ENCODE measurements at regions not wholly inside any gene's neighbourhood (a gene's known extent, or its start where the extent isn't known, plus 50 kb on each side); places are given as distances from the start of the nearest gene placed in this dataset.

GRCh38 chr2:103235283-103235682 lies 473.5 kb downstream of the TMEM182 start:
- Mint-ChIP-seq H3K9me3 (peaks cover 0 to 4% of the 10 kb centered on the region in 2 donors), H3K36me3 (peaks cover 6% of the 10 kb centered on the region), H3K27ac (no peak overlapping the region), H3K27me3 (ENCODE audit: low read depth in 2 of 2) (no peaks in the 10 kb centered on the region), H3K4me3 (no peak overlapping the region), H3K4me1 (no peaks in the 10 kb centered on the region)
- DNase-seq (no peak), ATAC-seq (no peak)
- intact Hi-C loops (cut with micrococcal nuclease): no loop called here
- TF ChIP-seq, protein P1, sequence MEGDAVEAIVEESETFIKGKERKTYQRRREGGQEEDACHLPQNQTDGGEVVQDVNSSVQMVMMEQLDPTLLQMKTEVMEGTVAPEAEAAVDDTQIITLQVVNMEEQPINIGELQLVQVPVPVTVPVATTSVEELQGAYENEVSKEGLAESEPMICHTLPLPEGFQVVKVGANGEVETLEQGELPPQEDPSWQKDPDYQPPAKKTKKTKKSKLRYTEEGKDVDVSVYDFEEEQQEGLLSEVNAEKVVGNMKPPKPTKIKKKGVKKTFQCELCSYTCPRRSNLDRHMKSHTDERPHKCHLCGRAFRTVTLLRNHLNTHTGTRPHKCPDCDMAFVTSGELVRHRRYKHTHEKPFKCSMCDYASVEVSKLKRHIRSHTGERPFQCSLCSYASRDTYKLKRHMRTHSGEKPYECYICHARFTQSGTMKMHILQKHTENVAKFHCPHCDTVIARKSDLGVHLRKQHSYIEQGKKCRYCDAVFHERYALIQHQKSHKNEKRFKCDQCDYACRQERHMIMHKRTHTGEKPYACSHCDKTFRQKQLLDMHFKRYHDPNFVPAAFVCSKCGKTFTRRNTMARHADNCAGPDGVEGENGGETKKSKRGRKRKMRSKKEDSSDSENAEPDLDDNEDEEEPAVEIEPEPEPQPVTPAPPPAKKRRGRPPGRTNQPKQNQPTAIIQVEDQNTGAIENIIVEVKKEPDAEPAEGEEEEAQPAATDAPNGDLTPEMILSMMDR (IDR thresholded peaks at IDR 0.05): no peak
- no peak overlapping the region for H3K4me3 ChIP-seq (ENCODE audit: low read length)
- H3K27ac ChIP-seq (ENCODE audit: low read length): no peak overlapping the region
- H3K27me3 ChIP-seq (ENCODE audit: control insufficient read depth, insufficient read depth, low read length): no peaks in the 10 kb centered on the region
- H3K36me3 ChIP-seq (ENCODE audit: control insufficient read depth, insufficient read depth, low read length): no peaks in the 10 kb centered on the region
- no peaks in the 10 kb centered on the region for H3K4me1 ChIP-seq (ENCODE audit: control insufficient read depth, insufficient read depth, low read length)
- no CpG with 5 or more reads among the region's 1 CpG for WGBS (ENCODE audit: insufficient coverage)
- H3K9me3 ChIP-seq (ENCODE audit: control insufficient read depth, insufficient read depth, low read length): no peaks in the 10 kb centered on the region

DNA sequence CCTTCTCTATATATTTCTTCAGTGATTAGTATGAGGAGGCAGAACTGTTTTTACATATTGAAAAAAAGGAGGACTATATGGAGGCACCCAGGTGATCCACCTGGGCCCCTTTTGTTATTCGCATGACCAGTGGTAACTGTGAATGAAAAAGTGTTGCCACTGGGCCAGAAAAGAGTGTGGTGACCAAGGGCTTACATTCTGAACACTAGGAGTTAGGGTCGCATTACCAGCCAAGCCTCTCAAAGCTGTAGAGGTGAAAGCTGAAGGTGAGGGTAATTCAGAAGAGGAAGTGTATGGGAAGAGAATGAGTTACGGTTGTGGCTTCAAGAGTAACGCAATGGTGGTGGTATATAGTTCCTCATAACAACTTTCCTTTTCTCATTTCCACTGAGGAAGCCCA lies 487.6 kb downstream of the TMEM182 start:
- H3K36me3 Mint-ChIP-seq: no peaks in the 10 kb centered on the region
- intact Hi-C loops (cut with micrococcal nuclease): no loop called here
- H3K9me3 Mint-ChIP-seq: peaks cover 4 to 6% of the 10 kb centered on the region in 2 donors
- Histone ChIP-seq H3K4me3 (ENCODE audit: low read length) (no peak overlapping the region), H3K4me1 (ENCODE audit: control insufficient read depth, insufficient read depth, low read length) (no peaks in the 10 kb centered on the region), H3K27me3 (ENCODE audit: control insufficient read depth, insufficient read depth, low read length) (no peaks in the 10 kb centered on the region), H3K27ac (ENCODE audit: low read length) (no peak overlapping the region), H3K9me3 (ENCODE audit: control insufficient read depth, insufficient read depth, low read length) (no peaks in the 10 kb centered on the region), H3K36me3 (ENCODE audit: control insufficient read depth, insufficient read depth, low read length) (no peaks in the 10 kb centered on the region)
- no peaks in the 10 kb centered on the region for H3K27me3 Mint-ChIP-seq (ENCODE audit: low read depth in 2 of 2)
- ATAC-seq (no peak), DNase-seq (no peak)
- TF ChIP-seq, protein P1 (IDR thresholded peaks at IDR 0.05): no peak
- H3K4me1 Mint-ChIP-seq: no peaks in the 10 kb centered on the region
- 90% methylated on average over 2 of the region's 4 CpGs for WGBS (ENCODE audit: insufficient coverage)
- no peak overlapping the region for H3K27ac Mint-ChIP-seq
- H3K4me3 Mint-ChIP-seq: no peak overlapping the region

DNA sequence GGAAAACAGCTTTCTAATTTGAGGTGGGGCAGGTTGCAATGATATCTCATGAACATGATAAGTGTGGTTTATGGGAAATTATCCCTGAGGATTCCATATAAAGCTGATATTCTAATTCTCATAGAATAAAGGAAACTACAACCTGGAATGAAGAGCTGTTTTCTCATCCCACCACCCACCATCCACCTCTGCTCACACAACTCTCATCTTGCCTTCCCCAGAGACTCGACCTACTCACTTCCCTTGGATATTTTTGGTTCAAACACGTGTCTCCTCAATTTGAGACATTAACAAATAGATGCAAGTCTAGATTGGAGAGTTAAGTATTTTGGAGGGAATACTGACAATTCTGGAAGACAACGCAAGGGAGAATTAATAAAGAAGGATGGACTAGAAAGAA lies 490.9 kb downstream of the TMEM182 start:
- no peak for ATAC-seq
- TF ChIP-seq, protein P1 (IDR thresholded peaks at IDR 0.05): no peak

DNA sequence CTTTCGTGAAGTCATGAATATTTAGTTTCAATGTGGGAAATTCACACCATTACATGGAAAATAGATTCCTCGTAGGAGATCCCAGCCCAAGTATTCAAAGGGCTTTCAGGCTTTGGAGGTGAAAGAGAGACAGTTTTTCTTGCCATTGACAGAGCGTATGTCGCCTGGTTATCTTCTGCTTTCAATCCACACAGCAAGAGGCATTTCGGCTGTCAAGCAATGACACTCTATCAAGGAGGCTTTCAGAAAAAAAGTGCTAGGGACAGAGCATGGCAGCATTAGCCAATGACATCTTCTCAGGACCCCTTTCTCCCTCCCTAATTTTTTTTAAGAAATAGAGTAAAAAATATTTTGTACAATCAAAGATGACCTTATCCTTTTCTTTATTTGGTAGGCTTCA lies 492.8 kb downstream of the TMEM182 start:
- WGBS (ENCODE audit: insufficient coverage): 86% methylated on average over 3 of the region's 5 CpGs

More for the DNA sequence above, 490.9 kb downstream of the TMEM182 start:
- no peaks in the 10 kb centered on the region for H3K27me3 ChIP-seq (ENCODE audit: control insufficient read depth, insufficient read depth, low read length)
- Mint-ChIP-seq H3K36me3 (no peaks in the 10 kb centered on the region), H3K27ac (no peak overlapping the region), H3K27me3 (ENCODE audit: low read depth in 2 of 2) (no peaks in the 10 kb centered on the region), H3K4me1 (no peaks in the 10 kb centered on the region), H3K4me3 (no peak overlapping the region), H3K9me3 (peaks cover 6 to 8% of the 10 kb centered on the region in 2 donors)
- no peaks in the 10 kb centered on the region for H3K36me3 ChIP-seq (ENCODE audit: control insufficient read depth, insufficient read depth, low read length)
- H3K9me3 ChIP-seq (ENCODE audit: control insufficient read depth, insufficient read depth, low read length): no peaks in the 10 kb centered on the region
- H3K4me3 ChIP-seq (ENCODE audit: low read length): no peak overlapping the region
- 69% methylated on average over 2 of the region's 3 CpGs for WGBS (ENCODE audit: insufficient coverage)
- H3K27ac ChIP-seq (ENCODE audit: low read length): no peak overlapping the region
- intact Hi-C loops (cut with micrococcal nuclease): no loop called here
- no peak for DNase-seq
- no peaks in the 10 kb centered on the region for H3K4me1 ChIP-seq (ENCODE audit: control insufficient read depth, insufficient read depth, low read length)

More for the DNA sequence above, 492.8 kb downstream of the TMEM182 start:
- no peaks in the 10 kb centered on the region for H3K27me3 Mint-ChIP-seq (ENCODE audit: low read depth in 2 of 2)
- no peaks in the 10 kb centered on the region for H3K9me3 ChIP-seq (ENCODE audit: control insufficient read depth, insufficient read depth, low read length)
- no peak for ATAC-seq
- no peaks in the 10 kb centered on the region for H3K36me3 Mint-ChIP-seq
- no peak overlapping the region for H3K4me3 ChIP-seq (ENCODE audit: low read length)
- H3K27me3 ChIP-seq (ENCODE audit: control insufficient read depth, insufficient read depth, low read length): no peaks in the 10 kb centered on the region
- peaks cover 4% of the 10 kb centered on the region in 2 donors for H3K9me3 Mint-ChIP-seq
- H3K4me1 Mint-ChIP-seq: no peaks in the 10 kb centered on the region
- H3K36me3 ChIP-seq (ENCODE audit: control insufficient read depth, insufficient read depth, low read length): no peaks in the 10 kb centered on the region
- TF ChIP-seq, protein P1 (IDR thresholded peaks at IDR 0.05): no peak
- no peak overlapping the region for H3K4me3 Mint-ChIP-seq
- DNase-seq: no peak
- no peak overlapping the region for H3K27ac ChIP-seq (ENCODE audit: low read length)
- no peaks in the 10 kb centered on the region for H3K4me1 ChIP-seq (ENCODE audit: control insufficient read depth, insufficient read depth, low read length)
- intact Hi-C loops (cut with micrococcal nuclease): no loop called here
- H3K27ac Mint-ChIP-seq: no peak overlapping the region

All from natural killer cell (primary cell).